Activated CD8-positive, alpha-beta memory T cell treated with anti-CD3 and anti-CD28 coated beads, Interleukin-2, amount 10 ng/mL, durations not matched to agents 7 days and 5 days (primary cell): ENCODE measurements at regions not wholly inside any gene's neighbourhood (a gene's known extent, or its start where the extent isn't known, plus 50 kb on each side); places are given as distances from the start of the nearest gene placed in this dataset.

Experiments
- ATAC-seq: fragments of 150-1000 bp; cut with Tn5 transposase; one replicate; pipeline ENCODE4 v1.10.0; 2021; ENCODE audit warnings: moderate library complexity
- CTCF ChIA-PET: fragments of 350-600 bp; sonication (Branson Sonifier 250); formaldehyde crosslinking; loops from one replicate; lab custom pipeline; 2021; ENCODE audit warnings: antibody characterized with exemption; lab: Charles Lee
- DNase-seq: peaks from one replicate; pipeline ENCODE4 v3.0.0-alpha.2; 2020
- H3K27ac Mint-ChIP-seq: one replicate; pipeline ENCODE4 v1.8.0; 2021; ENCODE audit warnings: mild to moderate bottlenecking, mixed read lengths
- H3K27me3 Mint-ChIP-seq: one replicate; pipeline ENCODE4 v1.8.0; 2021; ENCODE audit warnings: mixed read lengths
- H3K36me3 Mint-ChIP-seq: one replicate; pipeline ENCODE4 v1.8.0; 2021; ENCODE audit warnings: mild to moderate bottlenecking, mixed read lengths
- H3K4me1 Mint-ChIP-seq: one replicate; pipeline ENCODE4 v1.8.0; 2021; ENCODE audit warnings: mixed read lengths
- H3K4me3 Mint-ChIP-seq: one replicate; pipeline ENCODE4 v1.8.0; 2021; ENCODE audit warnings: mild to moderate bottlenecking, moderate library complexity, mixed read lengths
- H3K9me3 Mint-ChIP-seq: one replicate; pipeline ENCODE4 v1.8.0; 2022; ENCODE audit warnings: low read depth, mixed read lengths

DNA sequence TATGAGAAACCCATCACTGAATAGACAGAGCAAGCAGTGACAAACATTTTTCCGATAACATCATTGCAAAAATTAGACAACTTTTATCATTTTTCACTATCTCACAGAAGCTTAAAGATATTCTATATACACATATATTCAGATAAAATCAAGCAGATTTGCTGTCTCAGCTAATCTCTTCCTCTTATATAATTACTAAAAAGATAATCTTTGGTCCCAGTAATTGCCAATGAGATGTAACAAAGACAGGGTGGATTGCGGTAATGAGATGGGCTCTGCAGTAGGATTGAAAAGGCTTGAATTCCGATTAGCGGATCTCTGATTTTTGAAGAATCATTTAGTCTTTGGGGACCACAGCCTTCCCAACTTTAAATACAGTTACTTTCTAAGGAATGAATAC lies 63.5 kb downstream of the SYT4 start:
- ATAC-seq (no peak), DNase-seq (no peak)
- H3K27me3 Mint-ChIP-seq = no peaks in the 10 kb centered on the region
- no peak overlapping the region for H3K4me3 Mint-ChIP-seq
- no peaks in the 10 kb centered on the region for H3K36me3 Mint-ChIP-seq
- peaks cover 8% of the 10 kb centered on the region for H3K9me3 Mint-ChIP-seq
- CTCF ChIA-PET = no interaction called here
- no peaks in the 10 kb centered on the region for H3K4me1 Mint-ChIP-seq
- H3K27ac Mint-ChIP-seq = no peak overlapping the region

DNA sequence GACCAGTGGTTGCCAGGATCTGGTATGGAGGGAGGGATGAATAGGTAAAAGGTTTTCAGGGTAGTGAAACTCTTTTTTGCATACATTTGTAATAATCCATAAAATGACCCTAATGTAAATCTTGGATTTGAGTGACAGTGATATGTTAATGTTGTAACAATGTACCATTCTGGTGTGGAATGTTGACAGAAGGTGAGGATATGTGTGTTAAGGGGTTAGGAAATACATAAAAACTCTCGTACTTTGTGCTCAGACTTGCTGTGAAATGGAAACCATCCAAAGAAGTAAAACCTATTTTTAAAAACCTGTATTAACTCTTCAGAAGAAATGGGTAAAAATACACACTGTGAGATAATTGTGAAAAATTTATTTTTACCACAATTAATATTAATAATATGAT lies 66.2 kb downstream of the SYT4 start:
- DNase-seq (no peak), ATAC-seq (no peak)
- H3K27me3 Mint-ChIP-seq = no peaks in the 10 kb centered on the region
- H3K4me1 Mint-ChIP-seq = no peaks in the 10 kb centered on the region
- no peaks in the 10 kb centered on the region for H3K36me3 Mint-ChIP-seq
- CTCF ChIA-PET = no interaction called here
- H3K9me3 Mint-ChIP-seq = peaks cover 3% of the 10 kb centered on the region
- H3K4me3 Mint-ChIP-seq = no peak overlapping the region
- H3K27ac Mint-ChIP-seq = no peak overlapping the region

DNA sequence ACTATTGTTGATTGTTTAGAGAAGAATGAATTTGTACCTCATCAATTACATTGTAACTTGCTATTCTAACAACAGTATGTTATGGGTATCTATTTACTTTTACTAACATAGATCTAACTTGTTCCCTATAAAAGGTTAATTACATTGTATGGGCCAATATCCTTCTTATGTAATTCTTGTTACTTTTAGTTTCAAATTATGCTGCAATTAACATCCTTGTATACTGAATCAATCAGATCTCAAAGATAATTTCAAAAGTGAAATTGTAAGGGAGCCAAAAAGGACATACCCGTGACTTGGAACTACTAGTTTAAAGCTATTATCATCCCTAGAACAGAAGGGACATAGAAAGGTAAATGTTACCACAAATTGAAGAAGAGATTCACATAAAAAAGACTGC lies 79.9 kb upstream of the RIT2 start:
- Mint-ChIP-seq H3K27ac (no peak overlapping the region), H3K4me1 (no peaks in the 10 kb centered on the region), H3K4me3 (no peak overlapping the region), H3K27me3 (no peaks in the 10 kb centered on the region), H3K36me3 (no peaks in the 10 kb centered on the region), H3K9me3 (peaks cover 6% of the 10 kb centered on the region)
- CTCF ChIA-PET = no interaction called here
- DNase-seq (no peak), ATAC-seq (no peak)

DNA sequence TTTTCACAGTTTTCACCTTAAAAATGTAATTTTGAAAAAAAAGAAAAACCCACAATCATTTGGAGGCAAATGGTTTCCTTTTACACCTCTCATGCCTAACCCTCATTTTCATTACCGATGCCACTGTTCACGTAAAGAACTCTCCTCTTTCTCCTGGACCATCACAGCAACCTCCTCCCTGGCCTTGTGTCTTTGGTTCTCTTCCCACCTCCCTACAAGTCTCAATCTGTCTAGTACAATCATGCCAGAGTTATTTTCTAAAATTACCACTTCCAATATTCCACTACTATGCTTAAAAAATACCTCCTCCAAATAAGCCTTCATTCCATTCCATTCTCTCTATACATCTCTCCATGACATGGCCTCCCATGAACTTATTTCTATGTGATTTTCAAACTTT lies 77.9 kb upstream of the RIT2 start:
- DNase-seq (no peak), ATAC-seq (no peak)
- CTCF ChIA-PET = no interaction called here
- H3K9me3 Mint-ChIP-seq = peaks cover 6% of the 10 kb centered on the region
- no peaks in the 10 kb centered on the region for H3K36me3 Mint-ChIP-seq
- no peak overlapping the region for H3K27ac Mint-ChIP-seq
- H3K27me3 Mint-ChIP-seq = no peaks in the 10 kb centered on the region
- H3K4me3 Mint-ChIP-seq = no peak overlapping the region
- H3K4me1 Mint-ChIP-seq = no peaks in the 10 kb centered on the region

DNA sequence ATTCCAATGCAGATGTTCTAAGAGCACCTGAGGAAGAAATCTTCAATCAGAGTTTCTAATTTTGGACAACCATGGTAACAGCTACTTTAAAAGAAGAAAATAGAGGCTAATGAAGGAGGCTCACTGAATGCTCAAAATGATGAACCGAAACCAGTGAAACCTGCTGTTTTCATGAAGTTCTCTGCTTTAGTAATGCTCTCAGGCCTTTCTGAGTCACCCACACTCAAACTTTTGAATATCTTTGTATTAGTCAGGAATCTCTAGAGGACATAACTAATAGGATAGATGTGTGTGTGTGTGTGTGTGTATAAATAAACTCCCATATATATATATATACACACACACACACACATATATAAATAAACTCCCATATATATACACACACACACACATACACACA lies 76.9 kb upstream of the RIT2 start:
- ATAC-seq (no peak), DNase-seq (no peak)
- H3K36me3 Mint-ChIP-seq = no peaks in the 10 kb centered on the region
- H3K27ac Mint-ChIP-seq = no peak overlapping the region
- no peaks in the 10 kb centered on the region for H3K27me3 Mint-ChIP-seq
- no peaks in the 10 kb centered on the region for H3K4me1 Mint-ChIP-seq
- H3K4me3 Mint-ChIP-seq = no peak overlapping the region
- peaks cover 6% of the 10 kb centered on the region for H3K9me3 Mint-ChIP-seq
- CTCF ChIA-PET = no interaction called here

DNA sequence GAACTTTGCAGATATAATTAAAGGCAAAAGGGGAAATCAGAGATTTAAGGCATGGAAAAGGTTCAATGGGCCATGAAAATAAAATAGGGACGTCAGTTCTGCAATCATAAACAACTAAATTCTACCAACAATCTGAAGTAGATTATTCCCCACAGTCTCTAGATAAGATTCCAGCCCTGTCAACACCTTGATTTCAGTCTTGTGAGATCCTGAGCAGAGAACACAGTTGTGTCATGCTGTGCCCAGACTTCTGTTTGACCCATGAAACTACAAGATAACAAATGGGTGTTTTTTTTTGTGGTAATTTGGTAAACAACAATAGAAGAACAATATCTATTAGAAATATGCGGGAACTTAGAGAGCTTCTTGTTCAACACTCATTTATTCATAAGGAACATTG lies 66.2 kb upstream of the RIT2 start:
- ATAC-seq = no peak
- CTCF ChIA-PET = no interaction called here
- Mint-ChIP-seq H3K36me3 (no peaks in the 10 kb centered on the region), H3K9me3 (peaks cover 2% of the 10 kb centered on the region), H3K27me3 (no peaks in the 10 kb centered on the region), H3K4me3 (no peak overlapping the region), H3K4me1 (no peaks in the 10 kb centered on the region), H3K27ac (no peak overlapping the region)
- no peak for DNase-seq

DNA sequence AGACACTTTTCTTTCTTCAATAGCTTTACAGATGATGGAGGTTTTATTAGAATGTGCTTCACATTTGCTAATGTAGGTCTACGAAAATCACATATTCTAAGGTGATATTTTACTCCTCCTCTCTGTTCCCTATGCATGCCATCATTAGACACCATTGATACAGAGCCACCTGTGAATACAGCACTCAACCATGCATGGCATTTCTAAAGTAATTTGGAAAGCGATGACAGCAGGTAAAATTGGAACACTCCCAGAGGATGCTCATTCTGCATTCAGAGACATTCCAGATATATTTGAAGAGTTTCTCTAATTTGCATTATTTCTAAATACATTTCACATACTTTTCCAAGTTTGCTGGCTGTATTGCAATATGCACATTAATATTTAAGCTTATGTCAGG lies 65.3 kb upstream of the RIT2 start:
- ATAC-seq (no peak), DNase-seq (no peak)
- CTCF ChIA-PET = no interaction called here
- H3K4me3 Mint-ChIP-seq = no peak overlapping the region
- peaks cover 2% of the 10 kb centered on the region for H3K9me3 Mint-ChIP-seq
- no peaks in the 10 kb centered on the region for H3K27me3 Mint-ChIP-seq
- H3K4me1 Mint-ChIP-seq = no peaks in the 10 kb centered on the region
- no peaks in the 10 kb centered on the region for H3K36me3 Mint-ChIP-seq
- H3K27ac Mint-ChIP-seq = no peak overlapping the region

DNA sequence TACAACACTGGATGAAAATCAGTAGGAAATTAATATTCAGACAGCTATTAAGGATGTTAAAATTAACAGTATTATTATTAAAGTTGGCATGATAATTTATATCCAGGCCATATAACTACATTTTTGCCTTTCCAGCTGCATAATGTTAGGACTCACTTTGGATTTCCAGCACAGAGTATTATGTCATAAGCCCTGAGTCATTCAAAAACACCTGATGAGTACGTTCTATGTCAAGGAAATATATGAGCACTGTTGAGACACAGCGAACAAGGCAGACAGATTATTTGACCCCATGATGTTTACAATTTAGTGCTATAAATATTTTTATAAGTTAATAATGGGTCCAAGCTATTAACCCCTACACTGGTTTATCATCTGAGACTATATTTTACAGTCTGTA lies 59.8 kb upstream of the RIT2 start:
- no peak overlapping the region for H3K27ac Mint-ChIP-seq
- no peak overlapping the region for H3K4me3 Mint-ChIP-seq
- H3K4me1 Mint-ChIP-seq = no peaks in the 10 kb centered on the region
- DNase-seq = no peak
- H3K27me3 Mint-ChIP-seq = no peaks in the 10 kb centered on the region
- no peak for ATAC-seq
- CTCF ChIA-PET = interaction anchor here (1.0 kb wide), 1 partner anchor 9 kb away, joined by 3 read pairs; no protein-coding TSS in a partner anchor
- peaks cover 2% of the 10 kb centered on the region for H3K9me3 Mint-ChIP-seq
- no peaks in the 10 kb centered on the region for H3K36me3 Mint-ChIP-seq

DNA sequence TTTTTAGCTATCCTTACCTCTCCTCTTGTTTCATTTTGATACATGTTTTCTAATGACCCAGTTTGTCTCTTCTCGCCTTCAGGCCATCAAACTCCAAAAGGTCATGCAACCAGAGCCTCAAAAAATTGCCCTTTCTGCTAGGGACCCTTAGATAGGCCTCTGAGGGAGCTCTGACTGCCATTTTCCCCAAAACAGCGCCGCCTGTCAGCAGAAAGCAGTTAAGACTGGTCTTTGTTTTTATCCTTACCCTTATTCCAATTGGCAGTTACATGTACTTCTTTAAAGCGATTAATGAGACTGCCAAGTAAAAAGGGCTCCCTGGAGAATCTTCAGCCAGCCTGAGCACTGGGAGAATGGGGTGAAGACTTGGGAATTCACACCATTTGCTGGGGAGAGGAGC lies 55.1 kb upstream of the RIT2 start:
- Mint-ChIP-seq H3K4me3 (no peak overlapping the region), H3K9me3 (peaks cover 4% of the 10 kb centered on the region), H3K36me3 (no peaks in the 10 kb centered on the region), H3K4me1 (no peaks in the 10 kb centered on the region), H3K27me3 (no peaks in the 10 kb centered on the region), H3K27ac (no peak overlapping the region)
- ATAC-seq (no peak), DNase-seq (no peak)
- CTCF ChIA-PET = no interaction called here
